GM18861 (cell line): ENCODE measurements at regions not wholly inside any gene's neighbourhood (a gene's known extent, or its start where the extent isn't known, plus 50 kb on each side); places are given as distances from the start of the nearest gene placed in this dataset.
"Not testable (repeated sequence)": the region's sequence is repeated elsewhere in the genome, so short reads cannot be mapped to it uniquely, and the experiment has no call there.

Source experiments
- ATAC-seq: cut with Tn5 transposase; IDR thresholded peaks from one replicate; pipeline ENCODE4 v1.9.1; 2021; ENCODE audit not compliant: unreplicated experiment

DNA sequence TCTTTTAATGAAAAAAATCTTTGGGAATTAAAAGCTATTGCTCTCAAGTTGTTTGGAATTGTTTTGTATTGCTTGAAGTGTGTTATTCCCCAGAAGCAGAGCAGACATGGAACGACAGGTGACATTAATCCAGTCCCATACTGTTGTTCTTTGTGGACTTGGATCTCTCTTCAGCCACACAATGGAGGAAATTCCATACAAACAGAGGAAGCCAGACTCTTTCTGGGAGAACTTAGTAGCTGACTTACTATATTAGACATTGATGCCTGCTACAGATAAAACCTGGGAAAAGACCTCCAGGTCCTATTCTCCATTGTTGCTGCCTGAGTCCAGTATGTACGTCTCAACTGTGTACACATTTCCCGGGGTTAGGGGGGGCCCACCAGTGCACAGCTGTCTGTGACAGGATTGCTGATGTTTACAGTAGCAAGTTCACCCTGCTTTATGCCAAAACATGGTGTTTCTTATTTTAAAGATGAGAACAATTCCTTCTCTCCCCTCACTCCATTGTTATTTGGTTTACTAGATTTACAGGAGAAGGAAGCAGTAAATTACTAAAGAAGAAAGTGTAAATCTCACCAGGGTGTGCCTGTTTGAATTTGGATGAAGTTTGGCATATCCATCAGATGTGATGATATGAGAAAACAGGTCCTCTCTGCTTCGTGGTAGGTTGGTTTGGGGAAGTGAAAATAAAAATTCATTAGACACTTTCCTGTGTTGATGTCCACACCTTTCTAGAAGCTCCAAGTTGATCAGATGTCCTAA is 142.4 kb upstream of the RBBP8 start:
- ATAC-seq = no peak

DNA sequence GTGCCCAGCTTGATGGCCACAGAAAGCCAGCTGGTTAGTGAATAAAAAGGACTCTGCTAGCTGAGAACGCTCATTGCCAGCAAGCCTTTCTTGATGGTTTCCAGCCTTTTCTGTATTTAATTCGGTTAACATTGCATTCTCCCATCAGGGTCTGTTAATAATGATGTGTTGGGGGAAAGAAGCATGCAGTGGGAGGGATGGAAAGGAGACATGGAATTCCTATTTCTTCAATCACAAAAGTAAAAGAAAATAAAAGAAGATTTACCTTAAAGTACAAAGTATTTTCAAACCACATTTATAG is 141.9 kb upstream of the RBBP8 start:
- ATAC-seq = no peak

DNA sequence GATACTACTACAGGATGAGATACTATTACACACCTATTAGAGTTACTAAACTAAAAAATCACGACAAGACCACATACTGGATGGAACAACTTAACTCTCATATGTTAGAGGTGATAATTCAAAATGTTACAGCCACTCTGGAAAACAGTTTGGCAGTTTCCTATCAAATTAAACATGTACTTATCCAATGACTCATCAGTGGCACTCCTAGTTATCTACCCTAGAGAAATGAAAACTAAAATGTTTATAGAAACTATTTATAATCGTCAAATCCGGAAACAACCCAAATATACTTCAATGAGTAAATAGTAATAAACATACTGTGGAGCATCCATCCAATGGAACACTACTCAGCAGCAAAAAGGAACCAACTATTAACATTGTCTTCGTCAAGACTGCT is 137.0 kb upstream of the RBBP8 start:
- no peak for ATAC-seq

DNA sequence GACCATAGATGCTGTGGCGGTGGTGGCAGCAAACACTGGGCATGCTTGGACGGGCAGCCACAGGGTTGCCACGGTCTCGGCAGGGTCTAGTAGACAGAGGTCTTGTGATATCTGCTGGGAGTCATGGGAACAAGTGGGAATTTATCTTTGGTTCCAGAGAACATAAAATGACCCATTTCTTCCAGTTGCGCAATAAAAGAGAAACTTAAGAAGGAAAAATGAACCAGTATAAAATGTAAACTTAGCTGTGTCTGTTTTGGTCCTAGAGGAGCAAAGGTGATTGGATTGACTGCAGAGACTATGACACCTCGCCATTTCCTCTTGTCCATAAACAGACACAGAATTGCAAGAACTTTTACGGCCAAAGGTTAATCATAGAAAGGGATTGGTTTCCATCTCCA is 132.6 kb upstream of the RBBP8 start:
- no peak for ATAC-seq

DNA sequence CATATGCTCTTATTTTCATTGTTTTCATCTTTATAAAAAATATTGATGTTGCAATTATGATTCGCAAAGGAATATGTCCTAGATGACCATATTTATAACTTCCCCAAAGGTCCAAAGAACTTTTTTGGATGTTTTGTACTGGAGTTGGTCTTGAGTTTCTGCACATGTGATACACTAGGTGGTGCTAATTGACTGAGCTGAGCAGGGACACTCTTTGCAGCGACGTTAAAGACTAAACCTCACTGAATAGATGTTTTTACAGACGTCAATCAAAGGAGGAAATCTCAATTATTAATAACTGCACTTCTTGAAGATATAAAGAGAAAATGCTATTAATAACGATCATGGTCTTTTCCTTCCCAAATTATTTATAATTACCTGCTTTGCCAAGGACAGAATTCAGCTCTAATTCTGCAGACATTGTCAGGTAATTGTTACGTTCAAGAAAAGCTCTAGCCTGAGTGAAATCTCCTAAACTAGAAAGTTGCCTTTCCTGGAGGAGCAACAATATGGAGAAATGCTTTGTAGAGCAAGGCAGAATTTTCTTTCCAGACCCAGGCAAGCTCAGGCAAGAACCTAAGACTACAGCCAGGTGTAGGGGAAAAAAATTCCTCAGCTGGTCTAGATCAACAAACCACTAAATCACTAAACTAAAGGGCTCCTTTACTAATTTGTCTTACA is 119.3 kb upstream of the RBBP8 start:
- ATAC-seq = peak; percentile 49

DNA sequence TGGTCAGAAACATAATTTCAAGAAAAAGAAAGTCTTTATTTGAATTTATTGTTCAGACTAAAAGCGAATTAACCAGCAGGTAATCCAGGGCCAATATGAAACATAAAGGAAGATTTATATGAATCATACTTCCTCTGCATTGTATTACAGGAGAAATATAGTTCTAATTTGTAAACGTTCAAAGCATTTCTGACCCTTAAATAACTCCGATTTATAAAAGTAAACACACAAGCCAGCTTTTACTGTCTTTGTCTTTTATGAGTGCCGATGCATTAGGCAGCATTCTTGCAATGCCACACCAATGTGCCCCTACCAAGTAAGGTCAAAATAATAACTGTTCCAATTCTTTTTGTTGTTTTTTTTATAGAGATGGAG is 118.8 kb upstream of the RBBP8 start:
- no peak for ATAC-seq

DNA sequence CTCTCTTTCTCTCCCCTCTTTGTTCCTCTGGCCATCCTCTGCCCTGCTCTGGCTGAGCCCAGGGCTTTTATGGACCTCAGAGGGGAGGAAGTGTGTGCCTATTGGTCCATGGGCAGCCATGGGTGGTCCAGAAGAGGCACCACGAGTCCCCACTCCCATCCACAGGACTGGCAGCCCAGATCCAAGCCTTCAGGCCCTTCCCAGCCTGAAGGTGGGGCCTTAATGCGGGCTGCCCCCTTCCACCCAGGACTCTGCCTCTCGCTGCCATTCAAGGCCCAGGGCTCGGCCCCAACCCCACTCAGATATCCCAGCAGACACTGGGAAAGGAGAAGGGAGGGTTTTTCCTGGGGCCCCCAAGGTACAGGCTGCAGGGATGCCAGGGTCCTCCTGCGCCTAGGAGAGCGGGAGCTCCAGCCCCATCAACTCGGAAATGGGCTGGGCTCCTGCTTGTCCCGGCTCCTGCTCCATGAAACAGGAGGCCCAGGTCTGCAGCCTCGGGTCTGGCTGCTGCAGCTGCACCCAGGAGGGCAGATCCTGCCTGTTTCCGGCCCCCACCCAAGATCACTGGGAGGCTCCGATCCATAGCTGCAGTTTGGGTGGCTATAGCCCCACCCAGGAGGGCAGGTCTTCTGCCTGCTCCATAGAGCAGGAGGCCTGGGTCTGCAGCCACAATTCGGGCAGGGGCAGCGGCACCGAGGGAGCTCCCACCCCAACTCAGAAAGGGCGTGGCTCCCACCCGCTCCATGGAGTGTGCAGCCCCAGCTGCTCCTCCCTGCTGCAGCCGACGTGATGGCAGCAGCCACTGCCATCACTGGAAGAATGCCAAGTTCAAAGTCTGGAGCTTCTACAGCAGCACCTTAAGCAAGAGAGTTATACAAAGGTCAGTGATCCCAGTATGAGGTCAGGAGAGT is 116.6 kb upstream of the RBBP8 start:
- no peak for ATAC-seq

DNA sequence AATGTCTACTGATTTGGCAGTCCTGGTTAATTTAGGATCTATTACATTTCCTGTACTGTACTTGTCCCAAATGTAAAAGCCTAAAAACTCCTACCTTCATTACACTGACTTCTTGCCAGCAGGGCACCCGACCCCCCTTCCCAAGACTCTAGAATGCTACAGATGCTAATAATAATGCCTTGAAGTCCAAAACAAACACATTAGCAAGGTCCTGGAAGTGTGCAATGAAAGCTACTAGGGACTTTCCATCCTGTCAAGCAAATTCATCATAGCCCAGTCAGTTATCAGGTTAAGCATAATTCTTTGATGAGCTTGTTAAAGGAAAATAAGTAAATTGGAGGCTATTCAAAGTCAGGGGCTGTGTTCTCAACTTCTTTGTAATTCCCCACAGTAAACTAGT is 115.3 kb upstream of the RBBP8 start:
- no peak for ATAC-seq

DNA sequence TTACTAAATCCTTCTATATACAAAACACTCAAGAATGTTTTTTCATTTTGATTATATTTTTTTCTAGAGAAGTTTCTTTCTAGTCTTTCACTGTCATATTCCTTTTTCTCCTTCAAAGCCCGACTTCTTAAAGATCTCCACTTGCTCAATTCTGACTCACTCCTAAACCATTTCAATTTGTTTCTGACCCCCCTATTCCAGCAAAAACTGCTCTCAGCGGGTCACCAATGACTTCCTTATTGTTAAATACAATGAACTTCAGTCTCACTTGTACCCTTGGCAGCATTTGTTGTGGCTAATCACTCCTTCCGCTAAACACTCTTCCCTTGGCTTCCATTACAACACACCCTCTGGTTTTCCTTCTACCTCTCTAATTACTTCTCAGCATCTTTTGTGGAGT is 111.1 kb upstream of the RBBP8 start:
- no peak for ATAC-seq

DNA sequence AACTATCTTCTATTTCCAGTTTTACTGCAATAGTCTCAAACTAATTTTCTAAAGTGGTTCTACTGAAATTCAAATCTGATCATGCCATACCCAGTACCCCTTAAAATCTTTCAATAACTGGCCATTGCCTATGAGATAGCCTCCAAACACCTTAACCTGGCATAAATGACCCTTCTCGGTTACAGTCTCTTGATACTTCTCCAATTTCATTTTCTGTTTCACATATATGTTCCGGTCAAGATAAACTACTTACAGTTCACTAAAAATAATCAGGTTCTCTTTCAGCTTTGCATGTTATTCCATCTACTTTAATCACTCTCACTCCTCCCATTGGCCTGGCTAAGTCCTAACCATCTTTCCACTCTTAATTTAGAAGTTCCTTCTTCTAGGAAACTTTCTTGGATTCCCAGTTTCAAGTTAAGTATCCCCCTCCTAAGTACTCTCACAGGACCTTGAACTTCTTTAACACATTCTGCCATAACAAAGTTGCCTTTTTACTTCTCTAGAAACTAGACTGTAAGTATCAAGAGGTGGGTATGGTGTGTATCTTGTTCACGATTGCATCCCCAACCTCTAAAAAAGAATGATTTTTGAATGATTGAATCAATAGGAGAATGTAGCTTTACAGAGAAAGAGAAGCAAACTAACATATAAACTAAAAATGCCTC is 110.2 kb upstream of the RBBP8 start:
- ATAC-seq = peak; percentile 89

DNA sequence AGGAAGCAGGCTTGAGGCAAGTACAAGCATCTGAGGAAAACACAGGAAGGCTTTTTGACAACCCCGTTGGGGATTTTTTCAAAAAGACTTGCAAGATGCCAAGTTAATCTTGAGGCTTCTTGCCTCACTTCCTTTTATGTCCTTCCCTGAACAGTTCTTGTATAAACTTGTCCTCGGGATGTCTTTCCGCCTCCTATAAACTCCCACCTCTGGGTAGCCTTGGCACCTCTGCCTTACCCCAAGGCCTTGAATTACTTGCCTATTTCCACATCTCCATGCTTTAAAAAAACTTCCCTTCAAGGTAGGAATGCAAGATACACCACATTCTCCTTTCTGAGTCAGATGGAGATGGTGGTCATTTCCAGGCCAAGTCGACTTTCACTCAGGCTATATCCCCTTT is 106.4 kb upstream of the RBBP8 start:
- ATAC-seq = no peak

DNA sequence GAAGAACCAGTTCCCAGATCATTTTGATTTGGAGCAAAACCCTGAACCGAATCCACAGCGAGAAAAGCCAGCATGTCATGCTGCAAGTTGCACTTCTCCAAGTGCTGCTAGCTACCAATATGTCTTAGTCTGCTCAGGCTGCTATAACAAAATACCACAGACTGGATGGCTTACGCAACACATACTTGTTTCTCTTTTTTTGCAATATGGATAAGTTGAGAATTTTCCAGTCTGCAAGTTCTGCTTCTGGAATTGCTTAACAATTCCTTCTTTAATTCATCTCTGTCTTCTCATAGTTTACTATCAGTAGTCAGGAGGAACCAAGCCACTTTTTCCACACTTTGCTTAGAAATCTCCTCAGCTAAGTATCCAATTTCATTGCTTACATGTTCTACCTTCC is 105.9 kb upstream of the RBBP8 start:
- ATAC-seq = no peak

DNA sequence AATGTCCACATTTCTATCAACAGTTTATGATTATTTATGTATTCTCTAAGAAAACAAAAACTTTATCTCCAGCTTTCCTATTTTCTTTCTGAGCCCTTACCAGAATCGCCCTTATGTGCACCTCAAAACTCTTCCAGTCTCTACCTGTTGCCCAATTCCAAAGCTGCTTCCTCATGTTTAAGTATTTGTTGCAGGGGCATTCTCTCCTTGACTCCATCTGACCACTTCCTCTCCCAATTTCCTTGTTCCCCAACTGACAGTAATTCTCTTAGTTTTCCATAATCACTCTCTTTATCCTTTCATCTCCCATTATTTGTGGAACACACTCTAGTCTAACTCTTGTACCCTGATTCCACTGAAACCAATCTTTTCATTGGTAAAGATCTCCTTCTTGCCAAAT is 105.4 kb upstream of the RBBP8 start:
- no peak for ATAC-seq

DNA sequence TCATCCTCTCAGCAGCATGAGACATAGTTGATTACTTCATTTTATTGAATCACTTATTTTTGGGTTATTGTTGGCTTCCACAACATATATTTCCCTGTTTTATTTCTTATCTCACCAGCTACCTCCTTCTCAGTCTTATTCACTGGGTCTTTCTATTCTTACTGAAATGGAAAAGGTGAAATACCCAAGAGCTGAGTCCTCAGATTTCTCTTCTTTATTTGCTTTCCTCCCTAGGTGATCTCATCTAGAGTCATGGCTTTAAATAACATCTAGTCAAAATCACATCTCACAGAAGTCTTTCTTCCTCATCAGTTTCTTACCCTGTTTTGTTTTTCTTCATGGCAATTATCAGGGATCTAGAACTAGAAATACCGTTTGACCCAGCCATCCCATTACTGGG is 105.0 kb upstream of the RBBP8 start:
- ATAC-seq = no peak

DNA sequence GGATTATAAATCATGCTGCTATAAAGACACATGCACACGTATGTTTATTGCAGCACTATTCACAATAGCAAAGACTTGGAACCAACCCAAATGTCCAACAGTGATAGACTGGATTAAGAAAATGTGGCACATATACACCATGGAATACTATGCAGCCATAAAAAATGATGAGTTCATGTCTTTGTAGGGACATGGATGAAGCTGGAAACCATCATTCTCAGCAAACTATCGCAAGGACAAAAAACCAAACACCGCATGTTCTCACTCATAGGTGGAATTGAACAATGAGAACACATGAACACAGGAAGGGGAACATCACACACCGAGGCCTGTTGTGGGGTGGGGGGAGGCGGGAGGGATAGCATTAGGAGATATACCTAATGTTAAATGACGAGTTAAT is 104.5 kb upstream of the RBBP8 start:
- not testable (repeated sequence) for ATAC-seq

DNA sequence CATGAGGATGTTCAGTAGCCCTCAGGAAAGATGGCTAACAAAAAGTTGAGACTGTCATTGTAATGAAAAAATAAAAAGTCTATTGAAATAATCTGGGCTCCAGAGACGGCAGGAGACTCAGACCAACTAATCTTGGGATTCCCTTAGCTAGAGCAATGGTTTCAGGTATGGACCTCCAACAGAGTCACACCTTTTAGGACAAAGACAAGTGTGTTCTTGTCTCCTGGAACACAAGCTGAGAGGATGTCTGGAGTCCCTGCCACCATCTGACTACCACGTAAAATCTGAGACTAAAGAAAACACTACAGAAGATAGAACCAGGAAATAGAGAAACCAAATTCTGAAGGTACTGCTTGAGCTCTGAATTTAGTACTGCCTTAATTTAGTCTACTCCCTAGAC is 103.3 kb upstream of the RBBP8 start:
- no peak for ATAC-seq

DNA sequence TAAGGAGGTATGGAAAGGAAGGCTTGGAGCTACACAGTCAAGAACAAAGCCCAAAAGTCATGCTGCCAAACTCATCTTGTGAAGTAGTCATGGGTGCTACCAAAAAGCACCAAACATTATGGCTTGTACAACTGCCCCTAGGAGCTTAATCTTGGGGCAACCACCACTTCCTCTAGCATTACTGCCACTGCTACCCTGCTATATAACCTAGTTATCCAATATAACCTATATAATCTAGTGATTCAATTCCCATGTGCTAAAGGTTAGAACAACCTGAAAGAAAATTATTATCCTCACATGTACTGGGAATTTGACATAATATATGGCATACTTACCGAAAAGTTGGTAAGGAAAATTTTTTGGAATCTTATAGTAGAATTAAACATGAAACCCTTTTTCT is 102.6 kb upstream of the RBBP8 start:
- ATAC-seq = no peak

DNA sequence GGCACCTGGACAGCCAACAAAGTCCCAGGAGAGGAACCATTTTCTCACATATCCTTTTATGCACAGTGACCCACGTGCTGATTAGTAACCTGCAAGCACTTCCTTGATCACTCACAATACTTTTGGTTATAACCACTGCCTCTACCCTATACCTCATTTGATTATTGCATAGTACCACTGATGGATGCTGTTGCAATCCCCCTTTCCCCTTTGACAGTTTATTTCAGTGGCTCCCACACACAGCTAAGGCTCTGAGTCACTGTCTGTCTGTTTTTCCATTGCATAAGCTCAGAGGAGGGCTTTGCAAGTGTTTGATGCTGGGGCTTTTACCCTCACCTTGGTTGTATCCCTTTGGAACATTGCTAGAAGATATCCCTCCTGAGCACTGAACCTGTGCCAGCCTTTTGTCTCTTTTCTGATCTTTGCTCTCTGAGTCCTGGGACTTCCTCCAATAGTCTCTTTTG is 101.7 kb upstream of the RBBP8 start:
- ATAC-seq = peak; percentile 64

DNA sequence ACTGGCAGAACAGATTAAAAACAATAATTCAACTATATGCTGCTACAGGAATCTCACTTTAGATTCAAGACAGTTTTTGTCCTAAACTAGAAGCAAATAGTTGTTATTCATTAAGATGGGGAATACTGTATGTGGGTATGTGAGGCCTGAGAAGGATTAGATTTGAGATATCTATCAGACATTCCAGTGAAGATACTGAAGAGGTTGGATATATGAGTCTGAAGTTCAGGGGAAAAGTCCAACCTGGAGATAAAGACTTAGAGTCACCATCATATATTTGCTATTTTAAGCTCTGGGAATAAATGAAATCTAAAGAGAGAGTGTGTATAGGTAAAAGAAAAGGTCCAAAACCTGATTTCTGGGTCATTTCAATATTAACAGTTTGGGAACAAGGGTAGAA is 96.2 kb upstream of the RBBP8 start:
- no peak for ATAC-seq

DNA sequence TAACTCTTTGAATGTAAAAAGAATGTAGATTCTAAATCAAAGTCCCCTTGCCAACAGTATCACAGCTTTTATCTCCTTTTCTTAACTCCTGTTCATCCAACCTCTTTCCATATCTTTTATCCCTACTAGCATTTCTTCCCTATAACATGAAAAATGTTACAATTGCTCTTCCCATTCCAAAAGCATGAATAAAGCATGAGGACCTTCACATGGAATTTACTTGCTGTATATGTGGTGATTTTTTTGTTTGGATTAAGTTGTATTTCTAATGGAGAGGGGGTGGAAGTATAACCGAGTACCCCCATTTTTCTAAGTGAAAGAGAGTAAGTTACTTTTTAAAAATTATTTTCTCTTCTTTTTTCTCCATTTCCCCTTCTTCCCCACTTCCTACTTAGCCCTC is 94.9 kb upstream of the RBBP8 start:
- no peak for ATAC-seq

DNA sequence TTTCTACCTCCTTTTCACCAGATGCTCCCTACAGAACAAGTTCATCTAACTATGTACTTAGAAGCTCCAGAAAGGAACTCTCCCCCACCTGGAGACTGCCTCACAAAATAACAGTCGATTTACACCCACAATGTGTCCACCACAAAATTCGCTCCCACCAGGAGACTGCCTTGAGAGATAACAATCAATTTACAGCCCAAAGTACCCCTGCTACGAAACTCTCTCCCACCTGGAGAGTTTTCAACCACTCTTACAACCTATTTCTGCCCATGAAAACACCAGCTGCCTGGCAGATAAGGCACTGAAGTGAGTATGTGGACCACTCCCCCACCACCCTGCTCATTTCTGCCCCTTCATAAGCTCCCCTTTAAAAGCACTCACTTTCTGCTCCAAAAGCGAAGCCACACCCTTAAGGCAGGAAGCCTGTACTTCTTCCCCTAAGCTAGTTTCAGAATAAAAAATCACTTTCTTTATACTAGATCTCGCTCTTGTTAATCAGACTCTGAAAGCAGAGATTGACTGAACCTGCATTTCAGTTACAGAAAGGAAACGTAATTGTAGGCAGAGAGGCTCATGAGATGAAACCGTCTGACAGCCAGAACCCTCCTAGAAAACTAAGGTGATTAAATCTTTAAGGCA is 94.4 kb upstream of the RBBP8 start:
- peak; percentile 48 for ATAC-seq
